Skin epidermis (tissue), 12 donors: ENCODE measurements at regions not wholly inside any gene's neighbourhood (a gene's known extent, or its start where the extent isn't known, plus 50 kb on each side); places are given as distances from the start of the nearest gene placed in this dataset.
A peak's percentile ranks its signal among the peaks of the same experiment; 100 is the strongest.
"Not testable (repeated sequence)": the region's sequence is repeated elsewhere in the genome, so short reads cannot be mapped to it uniquely, and the experiment has no call there.

Experiments used
- H3K27ac ChIP-seq, 21 experiments: fragments of 200-600 bp; sonication (generic) in 11 of 21; one replicate each; pipeline ENCODE4 v1.5.0; 2020; ENCODE audit warnings: mild to moderate bottlenecking in 3 of 21, inconsistent platforms in 2 of 21, moderate library complexity in 2 of 21
- H3K4me3 ChIP-seq, 7 experiments: fragments of 200-600 bp; sonication (generic) in 2 of 7; one replicate each; pipeline ENCODE4 v1.5.0; 2020; ENCODE audit warnings: inconsistent platforms in 2 of 7, mild to moderate bottlenecking in 2 of 7, moderate library complexity in 1 of 7

DNA sequence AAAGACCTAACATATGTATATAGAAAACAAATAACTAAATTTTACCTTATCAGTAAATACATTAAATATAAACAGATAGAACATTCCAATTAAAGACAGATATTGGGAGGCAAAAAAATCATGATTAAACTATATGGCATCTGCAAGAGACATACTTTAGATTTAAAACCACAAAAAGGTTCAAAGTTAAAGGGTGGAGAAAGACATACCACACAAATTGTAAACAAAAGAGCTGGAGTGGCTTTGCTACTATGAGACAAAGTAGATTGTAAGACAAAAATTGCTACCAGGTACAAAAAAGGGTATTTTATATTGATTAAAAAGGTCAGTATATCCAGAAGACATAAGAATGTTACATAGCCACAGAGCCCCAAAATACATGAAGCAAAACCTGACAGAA lies 200.2 kb downstream of the KCNRG start:
- Histone ChIP-seq H3K27ac (no peak overlapping the region), H3K4me3 (no peak overlapping the region)

DNA sequence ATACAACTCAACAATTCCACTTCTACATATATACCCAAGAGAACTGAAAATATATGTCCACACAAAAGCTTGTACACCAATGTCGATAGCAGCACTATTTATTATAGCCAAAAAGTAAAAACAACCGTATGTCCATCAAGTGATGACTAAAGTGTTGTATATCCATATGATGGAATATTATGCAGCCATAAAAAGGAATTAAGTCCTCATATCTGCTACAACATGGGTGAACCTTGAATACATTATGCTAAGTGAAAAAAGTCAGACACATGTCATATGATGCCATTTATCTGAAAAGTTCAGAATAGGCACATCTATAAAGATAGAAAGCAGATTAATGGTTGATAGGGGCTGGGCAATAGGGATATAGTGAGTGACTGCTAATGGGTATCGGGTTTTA lies 204.5 kb downstream of the KCNRG start:
- no peak overlapping the region for H3K27ac ChIP-seq
- no peak overlapping the region for H3K4me3 ChIP-seq

DNA sequence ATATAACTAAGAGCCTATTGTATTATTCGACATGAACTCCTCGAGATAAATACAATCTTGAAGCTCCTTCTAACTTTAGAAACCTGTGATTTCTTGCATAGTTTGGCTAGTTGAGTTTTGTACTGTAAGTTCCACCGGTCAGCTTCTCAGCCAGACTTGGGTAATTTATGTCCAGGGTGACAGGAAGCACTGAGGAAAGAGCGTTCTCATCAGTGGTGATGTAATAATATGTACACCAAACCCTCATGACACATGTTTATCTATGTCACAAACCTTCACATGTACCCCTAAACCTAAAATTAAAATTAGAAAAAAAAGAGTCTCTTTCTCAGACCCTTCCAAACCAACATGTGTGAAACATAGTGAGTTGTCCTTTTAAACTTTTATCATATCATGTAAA lies 205.7 kb downstream of the KCNRG start:
- Histone ChIP-seq H3K4me3 (no peak overlapping the region), H3K27ac (no peak overlapping the region)

DNA sequence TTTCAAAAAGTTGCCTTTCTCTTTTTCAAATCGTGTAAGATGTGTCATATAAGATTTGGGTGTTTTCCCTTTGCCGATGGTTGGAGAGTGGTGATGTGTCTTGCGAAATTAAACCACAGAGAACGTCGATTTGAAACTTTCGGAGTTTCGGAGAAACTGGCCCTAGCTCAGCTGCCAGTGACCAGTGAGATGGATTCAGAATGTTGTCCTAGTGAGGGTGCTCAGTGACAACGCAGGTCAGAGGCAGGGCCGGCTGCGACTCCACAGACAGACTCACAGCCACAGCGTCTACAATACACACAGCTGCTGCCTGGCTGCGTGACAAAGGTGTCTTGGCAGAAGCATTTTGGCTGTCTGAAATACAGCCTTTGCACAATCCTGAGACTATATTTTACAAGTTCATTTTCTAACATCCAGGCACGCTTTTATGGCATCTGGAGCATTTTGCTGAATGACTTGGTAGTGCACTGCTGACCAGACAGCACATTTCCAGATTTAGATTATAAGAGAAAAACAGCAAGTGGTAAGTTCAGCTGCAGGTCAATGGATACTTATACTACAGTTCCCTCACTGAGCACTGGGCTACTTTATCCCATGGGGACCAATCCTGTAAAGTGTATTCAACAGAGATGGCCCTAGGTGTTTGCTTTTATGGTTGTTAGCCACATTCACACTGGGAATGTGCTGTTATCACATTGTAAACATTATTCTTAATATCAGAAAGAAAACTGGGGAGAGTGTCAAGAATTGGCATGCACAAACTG lies 207.5 kb downstream of the KCNRG start:
- peak overlapping the region in 1 of 7 experiments; percentile 10 for H3K4me3 ChIP-seq
- peak overlapping the region in 9 of 21 experiments; percentile 9 to 45 (median 21) for H3K27ac ChIP-seq

DNA sequence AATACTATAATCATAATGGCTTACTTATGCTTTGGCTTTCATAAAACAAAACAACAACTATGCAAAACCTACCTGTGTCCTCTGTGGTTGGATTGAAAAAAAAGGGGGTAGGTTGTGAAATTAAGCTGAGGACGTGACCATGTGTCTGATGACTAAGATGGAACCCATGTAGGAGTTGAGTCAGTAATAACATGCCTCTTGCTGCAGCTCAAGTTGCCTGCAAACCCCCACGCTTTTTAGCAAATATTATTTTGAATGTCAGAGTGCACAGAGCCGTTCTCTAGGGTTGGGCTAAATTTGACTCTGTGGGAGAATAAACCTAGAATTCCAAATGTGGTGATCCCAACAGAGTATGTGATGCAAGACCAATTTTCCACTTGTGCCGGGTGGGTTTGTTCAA lies 209.3 kb downstream of the KCNRG start:
- no peak overlapping the region for H3K27ac ChIP-seq
- no peak overlapping the region for H3K4me3 ChIP-seq

DNA sequence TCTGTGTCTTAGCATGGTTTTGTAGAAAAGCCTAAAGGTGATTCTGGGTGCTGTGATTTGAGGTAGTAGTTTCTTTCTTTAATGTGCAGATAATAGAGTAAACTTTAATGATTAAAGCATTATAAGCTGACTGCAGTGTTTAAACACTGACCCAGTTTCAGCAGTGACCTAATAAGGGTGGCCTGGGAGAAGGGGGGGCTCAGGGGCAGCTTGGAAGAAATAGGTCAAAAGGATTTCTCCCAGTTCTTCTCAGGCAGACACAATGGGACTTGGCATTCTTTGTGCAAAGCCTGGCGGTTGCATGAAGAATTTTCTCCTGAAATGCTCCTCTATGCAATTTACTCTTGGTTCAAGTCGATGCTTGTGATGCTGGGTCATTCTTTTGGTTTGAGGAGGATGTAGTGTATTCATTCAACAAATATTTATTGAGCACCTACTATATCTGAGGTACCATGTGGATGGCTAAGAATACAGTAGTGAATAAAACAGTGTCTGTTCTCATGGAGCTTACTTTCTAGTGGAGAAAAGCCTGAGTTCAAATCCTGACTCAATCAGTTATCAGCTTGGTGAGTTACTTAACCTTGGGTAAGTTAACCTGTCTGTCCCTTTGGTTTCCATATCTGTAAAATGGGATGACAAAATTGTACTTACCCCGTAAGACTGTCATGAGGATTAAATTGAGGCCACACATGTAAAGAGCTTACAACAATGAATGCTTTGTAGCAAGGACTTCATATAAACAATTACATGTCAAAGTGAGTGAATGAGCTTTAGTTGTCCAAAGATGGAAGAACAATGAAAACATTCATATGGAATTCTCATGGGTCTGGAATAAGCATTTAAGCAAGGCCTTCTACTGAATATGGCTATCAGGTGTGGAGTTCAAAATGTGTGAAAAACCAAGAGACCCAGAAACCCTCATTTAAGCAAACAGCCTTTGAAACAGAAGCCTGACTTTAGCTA lies 210.2 kb downstream of the KCNRG start:
- Histone ChIP-seq H3K4me3 (no peak overlapping the region), H3K27ac (no peak overlapping the region)

DNA sequence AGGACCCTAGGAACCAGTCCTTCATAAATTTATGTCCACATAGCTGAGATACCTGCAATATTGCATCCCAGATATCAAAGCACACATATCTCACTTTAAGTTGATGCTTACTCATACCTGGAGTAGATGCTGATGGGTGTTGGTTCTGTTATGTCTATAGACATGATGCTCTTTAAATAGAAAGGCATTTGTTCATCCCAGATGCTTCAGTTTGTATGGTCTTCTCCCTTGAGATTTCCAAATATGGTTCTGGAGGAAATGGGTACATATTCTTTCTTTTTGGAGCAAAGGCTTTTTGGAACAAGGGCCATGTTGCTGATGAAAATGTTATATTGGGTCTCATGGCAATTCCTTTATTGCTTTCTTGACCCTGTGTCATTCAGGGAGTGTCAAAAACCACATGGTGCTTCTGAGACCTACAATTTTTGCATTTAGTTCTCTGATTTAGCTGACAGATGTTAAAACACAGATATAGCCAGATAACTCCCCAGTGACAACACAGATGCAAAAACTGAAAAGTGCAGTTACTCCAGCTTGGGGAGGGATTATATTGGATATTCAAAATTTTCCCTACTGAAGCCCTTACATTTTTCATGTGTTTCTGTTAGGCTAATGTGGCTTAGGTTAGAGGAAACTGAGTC lies 211.4 kb downstream of the KCNRG start:
- no peak overlapping the region for H3K27ac ChIP-seq
- no peak overlapping the region for H3K4me3 ChIP-seq

DNA sequence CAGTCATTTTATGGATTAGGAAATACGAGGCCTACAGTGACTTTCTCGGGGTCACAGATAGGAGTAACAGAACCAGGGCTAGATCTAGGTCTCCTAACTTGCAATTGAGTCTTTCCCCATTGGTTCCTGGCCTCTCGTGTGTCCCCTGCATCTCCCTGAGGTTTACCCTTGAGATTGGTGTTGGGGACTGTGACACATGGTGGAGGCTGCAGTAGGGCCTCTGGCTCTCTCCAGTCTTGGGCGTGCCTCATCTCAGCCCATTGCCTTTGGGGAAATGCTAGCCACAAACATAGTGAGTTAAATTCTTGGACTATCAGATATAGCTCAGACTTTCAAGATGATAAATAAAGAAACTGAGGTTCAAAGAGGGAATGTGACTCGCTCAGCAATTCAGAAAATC lies 212.1 kb downstream of the KCNRG start:
- Histone ChIP-seq H3K4me3 (no peak overlapping the region), H3K27ac (no peak overlapping the region)

DNA sequence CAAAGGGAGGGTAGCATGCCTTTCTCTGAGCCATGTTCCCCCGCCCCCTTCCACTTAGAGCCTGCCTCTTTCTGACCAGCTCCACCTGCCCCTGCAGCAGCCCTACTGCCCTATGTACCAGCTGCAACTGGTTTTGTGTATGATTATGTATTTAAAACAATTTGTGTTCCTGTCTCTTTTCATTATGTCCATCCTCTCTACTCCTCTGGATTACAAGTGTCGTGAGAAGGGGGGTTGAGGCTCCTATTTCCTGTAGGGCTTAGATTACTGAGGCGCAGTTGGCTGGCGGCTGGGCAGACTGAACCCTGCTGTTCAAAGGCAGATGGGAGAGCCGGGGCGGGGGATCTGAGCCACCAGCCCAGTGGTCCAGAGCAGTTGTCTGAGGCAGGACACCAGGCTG lies 213.3 kb downstream of the KCNRG start:
- no peak overlapping the region for H3K27ac ChIP-seq
- H3K4me3 ChIP-seq: no peak overlapping the region

DNA sequence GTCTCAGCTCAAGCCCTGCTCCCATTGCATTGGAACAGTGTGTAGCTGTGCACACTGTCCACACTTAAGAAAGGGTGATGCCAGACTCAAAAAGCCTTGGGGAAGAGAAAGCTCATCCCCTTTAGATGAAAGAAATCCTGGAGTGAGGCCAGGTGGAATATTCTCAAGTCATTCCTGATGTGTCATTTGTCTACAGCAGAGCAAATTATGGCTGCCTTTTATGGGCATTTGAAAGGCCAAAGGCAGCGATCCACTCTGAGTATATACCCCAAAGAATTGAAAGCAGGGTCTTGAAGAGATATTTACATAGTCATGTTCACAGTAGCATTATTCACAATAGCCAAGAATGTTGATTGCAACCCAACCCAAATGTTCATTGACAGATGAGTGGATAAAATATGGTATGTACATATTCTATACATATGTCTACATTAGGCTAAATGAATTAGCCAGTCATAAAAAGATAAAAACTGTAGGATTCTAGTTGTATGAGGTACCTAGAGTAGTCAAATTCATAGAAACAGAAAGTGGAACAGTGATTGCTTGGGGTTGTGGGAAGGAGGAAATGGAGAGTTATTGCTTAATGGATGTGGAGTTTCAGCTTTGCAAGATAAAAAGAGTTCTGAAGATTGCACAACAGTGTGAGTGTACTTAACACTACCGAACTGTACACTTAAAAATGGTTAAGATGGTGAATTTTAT lies 214.9 kb downstream of the KCNRG start:
- peak overlapping the region in 1 of 21 experiments; percentile 32 for H3K27ac ChIP-seq

DNA sequence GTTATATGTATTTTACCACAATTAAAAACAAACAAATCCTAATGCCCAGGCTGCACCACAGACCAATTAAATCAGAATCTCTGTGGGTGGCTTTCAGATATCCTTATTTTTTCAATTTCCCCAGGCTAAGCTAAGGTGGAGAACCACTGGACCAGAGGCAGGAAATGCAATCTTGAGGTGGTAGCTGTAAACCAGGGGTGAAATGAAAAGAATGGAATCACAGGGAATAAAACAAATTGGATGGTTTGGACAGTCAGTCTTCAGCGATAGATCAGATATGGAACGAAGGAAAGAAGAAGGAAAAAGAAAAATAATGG lies 215.4 kb downstream of the KCNRG start:
- Histone ChIP-seq H3K4me3 (no peak overlapping the region), H3K27ac (peak overlapping the region in 1 of 21 experiments; percentile 32)

More for the DNA sequence above, 214.9 kb downstream of the KCNRG start:
- H3K4me3 ChIP-seq: no peak overlapping the region

DNA sequence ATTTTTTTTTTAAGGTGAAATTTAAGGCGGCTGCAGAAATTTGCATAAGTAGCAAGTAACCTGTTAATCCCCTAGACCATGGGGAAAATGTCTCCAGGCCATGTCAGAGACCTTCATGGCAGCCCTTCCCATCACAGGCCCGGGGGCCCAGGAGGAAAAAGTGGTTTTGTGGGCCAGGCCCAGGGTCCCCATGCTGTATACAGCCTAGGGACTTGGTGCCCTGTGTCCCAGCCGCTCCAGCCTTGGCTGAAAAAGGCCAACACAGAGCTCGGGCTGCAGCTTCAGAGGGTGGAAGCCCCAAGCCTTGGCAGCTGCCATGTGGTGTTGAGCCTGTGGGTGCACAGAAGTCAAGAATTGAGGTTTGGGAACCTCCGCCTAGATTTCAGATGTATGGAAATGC lies 218.3 kb downstream of the KCNRG start:
- H3K4me3 ChIP-seq, H3K27ac ChIP-seq: not testable (repeated sequence)

DNA sequence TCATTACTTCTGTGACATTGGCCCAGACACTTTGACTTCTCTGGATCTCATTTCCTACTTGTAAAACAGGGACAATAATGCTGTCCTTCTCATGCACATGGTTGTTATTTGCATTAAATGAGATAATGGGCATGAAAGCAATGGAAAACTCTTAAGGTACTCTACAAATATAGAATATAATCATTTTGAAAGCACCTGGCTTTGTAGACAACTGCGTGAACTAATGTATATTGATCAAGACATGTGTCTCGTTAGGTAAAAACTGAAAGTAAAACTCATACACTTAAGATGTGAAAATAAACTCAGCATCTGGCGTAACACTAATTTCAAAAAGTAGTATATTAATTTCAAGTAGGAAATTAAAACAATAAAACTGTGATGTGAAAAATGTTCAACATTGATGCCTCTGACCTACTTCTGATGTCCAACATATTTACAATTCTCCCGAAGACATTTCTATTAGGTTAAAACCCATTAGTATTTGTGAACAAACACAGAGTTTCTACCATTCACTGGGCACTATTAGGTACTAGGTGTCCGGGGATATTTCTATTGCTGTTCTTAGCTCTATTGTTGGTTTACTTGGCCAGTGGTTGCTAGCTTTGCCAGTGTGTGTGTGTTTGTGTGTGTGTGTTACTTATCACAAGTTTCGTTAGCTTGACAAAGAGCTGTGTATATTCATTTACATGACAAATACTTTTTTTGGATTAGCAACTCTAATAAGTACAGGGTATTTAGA lies 220.5 kb downstream of the KCNRG start:
- H3K4me3 ChIP-seq: peak overlapping the region in 2 of 7 experiments; percentile 1 to 2
- peak overlapping the region in 7 of 21 experiments; percentile 8 to 75 (median 33) for H3K27ac ChIP-seq

DNA sequence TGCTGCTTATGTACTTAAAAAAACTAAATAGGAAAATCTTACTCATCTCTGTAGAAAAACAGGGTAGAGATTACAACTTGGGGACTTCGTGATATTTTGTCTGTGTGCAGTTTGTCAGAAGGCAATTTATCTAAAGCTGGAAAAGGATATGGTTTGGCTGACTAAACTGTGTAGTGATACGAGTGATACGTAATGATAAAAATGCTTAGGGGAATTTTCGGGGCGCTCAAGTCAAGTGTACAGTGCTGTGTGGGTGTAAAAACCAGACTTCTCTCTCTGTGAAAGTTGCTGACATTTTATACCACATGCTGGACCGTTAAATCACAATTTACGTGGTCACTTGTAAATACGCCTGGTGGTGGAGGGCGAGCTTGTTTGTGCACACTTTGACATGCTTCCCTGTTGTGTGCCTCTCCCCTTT lies 221.7 kb downstream of the KCNRG start:
- H3K4me3 ChIP-seq: no peak overlapping the region
- H3K27ac ChIP-seq: peak overlapping the region in 7 of 21 experiments; percentile 8 to 82 (median 39)

DNA sequence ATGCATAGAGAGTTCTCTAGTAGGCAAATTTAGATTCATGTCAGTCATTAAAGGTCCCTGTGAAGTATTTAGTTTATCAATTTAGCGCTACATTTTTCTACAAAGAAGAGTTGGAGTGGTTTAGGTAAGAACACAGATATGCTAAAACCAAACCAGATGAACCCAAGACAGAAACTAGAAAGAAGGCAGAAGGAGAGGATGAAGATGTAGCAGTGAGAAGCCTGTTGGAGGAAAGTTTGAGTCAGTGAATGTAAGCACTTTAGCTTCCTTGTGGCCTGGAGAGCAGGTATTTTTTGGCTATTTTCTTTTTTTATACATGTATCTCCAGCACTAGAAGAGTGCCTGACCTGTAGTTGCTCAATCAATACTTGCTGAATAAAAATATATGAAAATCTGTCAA lies 223.7 kb downstream of the KCNRG start:
- Histone ChIP-seq H3K4me3 (no peak overlapping the region), H3K27ac (no peak overlapping the region)

DNA sequence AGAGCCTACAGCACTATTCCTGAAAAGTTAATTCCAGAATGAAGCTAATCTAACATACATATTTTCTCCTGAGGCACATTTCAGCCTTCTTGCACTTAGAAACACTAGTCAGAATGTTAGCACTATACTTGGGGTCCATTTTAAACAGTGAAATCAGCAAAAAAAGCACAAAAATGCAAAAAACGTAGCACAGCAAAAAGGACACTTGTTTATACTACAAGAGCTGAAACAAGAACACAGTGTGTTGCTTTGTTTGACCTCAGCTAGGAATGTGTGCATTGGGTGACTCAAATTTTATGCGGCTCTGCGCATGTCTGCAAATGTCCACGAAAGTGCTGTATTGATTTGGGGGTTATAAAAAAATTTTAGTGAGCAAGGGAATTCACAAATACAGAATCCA lies 226.2 kb downstream of the KCNRG start:
- no peak overlapping the region for H3K4me3 ChIP-seq
- H3K27ac ChIP-seq: no peak overlapping the region

DNA sequence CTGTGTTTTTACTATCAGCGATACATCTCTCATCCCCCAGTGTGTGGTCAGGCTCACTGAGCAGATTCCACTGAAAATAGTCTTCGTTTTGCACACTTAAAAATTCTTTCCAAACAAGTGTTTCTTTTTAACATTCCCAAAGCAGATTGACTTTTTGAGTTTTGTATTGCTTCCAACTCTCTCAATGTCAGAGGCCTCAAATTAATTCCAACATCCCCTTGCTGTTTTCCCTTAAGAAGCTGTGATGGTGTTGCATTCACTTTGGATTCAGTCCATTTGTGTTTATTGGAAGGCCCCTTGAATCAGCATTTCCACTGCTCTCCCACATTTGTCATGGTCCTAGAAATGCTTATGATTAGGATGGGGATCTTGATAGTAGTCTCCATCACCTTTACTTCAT lies 228.7 kb downstream of the KCNRG start:
- Histone ChIP-seq H3K27ac (peak overlapping the region in 1 of 21 experiments; percentile 34), H3K4me3 (no peak overlapping the region)

DNA sequence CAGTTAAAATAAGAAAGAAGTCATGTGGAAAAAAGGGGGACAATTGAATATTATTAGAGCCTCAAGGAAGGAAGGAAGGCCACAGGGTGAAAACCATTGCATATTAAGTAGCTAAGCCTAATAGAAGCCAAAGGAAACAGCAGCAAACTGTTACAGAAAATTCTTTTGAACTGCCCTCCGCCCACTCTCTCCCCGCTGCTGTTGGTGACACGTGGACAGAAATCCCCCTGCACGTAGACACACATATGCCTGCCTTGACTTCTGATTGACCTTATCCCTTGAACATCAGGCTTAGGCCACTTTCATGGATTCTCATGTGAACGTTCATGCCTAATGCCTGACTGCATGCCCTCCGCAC lies 229.1 kb downstream of the KCNRG start:
- H3K27ac ChIP-seq: peak overlapping the region in 4 of 21 experiments; percentile 7 to 34 (median 20)

More for the DNA sequence above, 229.1 kb downstream of the KCNRG start:
- H3K4me3 ChIP-seq: no peak overlapping the region
